IMR-90 (cell line): ENCODE measurements at regions not wholly inside any gene's neighbourhood (a gene's known extent, or its start where the extent isn't known, plus 50 kb on each side); places are given as distances from the start of the nearest gene placed in this dataset.

Experiments
- ATAC-seq: fragments of 200-7000 bp; cut with Tn5 transposase; 2 replicates; pipeline ENCODE4 v1.9.1; 2020; ENCODE audit warnings: low read depth, mild to moderate bottlenecking, moderate library complexity
- BruUV-seq: library from RNA; stranded (reverse); fragments of 400-500 nt; replicated peaks from 2 replicates; lab custom pipeline; 2021; lab: Mats Ljungman, UMichigan
- CTCF ChIA-PET: fragments of 300-600 bp; formaldehyde crosslinking; extraction: SDS; loops from one replicate; lab custom pipeline; 2021; ENCODE audit warnings: antibody characterized with exemption; lab: Yijun Ruan, JAX
- POLR2A ChIA-PET: fragments of 300-600 bp; sonication (Branson Sonifier 250); formaldehyde crosslinking; loops from one replicate; lab custom pipeline; 2022; ENCODE audit warnings: antibody characterized with exemption; ENCODE audit not compliant: unreplicated experiment; lab: Charles Lee
- DNase-seq: peaks from one replicate; pipeline ENCODE4 v3.0.0; 2013
- H2AFZ ChIP-seq: replicated peaks from 2 replicates; pipeline ENCODE3; 2013; ENCODE audit warnings: low read length, mild to moderate bottlenecking; ENCODE audit not compliant: poor library complexity
- H2AK5ac ChIP-seq: 2 replicates; pipeline ENCODE4 v1.6.1; 2013; ENCODE audit warnings: low read depth, low read length, inconsistent platforms
- H2AK9ac ChIP-seq: replicated peaks from 2 replicates; pipeline ENCODE3; 2013; ENCODE audit warnings: mild to moderate bottlenecking, low read depth, low read length, moderate library complexity; ENCODE audit not compliant: poor library complexity
- H2BK120ac ChIP-seq: 2 replicates; pipeline ENCODE4 v1.6.1; 2013; ENCODE audit warnings: low read depth, low read length, inconsistent platforms
- H2BK15ac ChIP-seq: 3 replicates; pipeline ENCODE4 v1.6.1; 2013; ENCODE audit warnings: low read depth, low read length, inconsistent platforms
- H2BK20ac ChIP-seq: 2 replicates; pipeline ENCODE4 v1.6.1; 2013; ENCODE audit warnings: low read depth, mild to moderate bottlenecking, inconsistent platforms, low read length, moderate library complexity
- H2BK5ac ChIP-seq: 2 replicates; pipeline ENCODE4 v1.6.1; 2013; ENCODE audit warnings: mild to moderate bottlenecking, low read depth, low read length, inconsistent platforms; ENCODE audit not compliant: poor library complexity, severe bottlenecking
- H3K14ac ChIP-seq: replicated peaks from 2 replicates; pipeline ENCODE4 v1.6.1; 2013; ENCODE audit warnings: low read depth, low read length, inconsistent platforms
- H3K18ac ChIP-seq: 2 replicates; pipeline ENCODE4 v1.6.1; 2013; ENCODE audit warnings: low read depth, low read length, control low read depth
- H3K23ac ChIP-seq: 2 replicates; pipeline ENCODE4 v1.6.1; 2013; ENCODE audit warnings: low read depth, low read length, inconsistent platforms
- H3K27ac ChIP-seq: 2 replicates; pipeline ENCODE4 v1.5.1; 2013; ENCODE audit warnings: mild to moderate bottlenecking, control low read depth, low read length; ENCODE audit not compliant: insufficient read depth
- H3K27me3 ChIP-seq: 2 replicates; pipeline ENCODE4 v1.6.1; 2013; ENCODE audit warnings: low read length; ENCODE audit not compliant: control insufficient read depth, insufficient read depth
- H3K36me3 ChIP-seq: 2 replicates; pipeline ENCODE4 v1.6.1; 2013; ENCODE audit warnings: low read length, mixed read lengths; ENCODE audit not compliant: control insufficient read depth, insufficient read depth
- H3K4ac ChIP-seq: 2 replicates; pipeline ENCODE4 v1.6.1; 2013; ENCODE audit warnings: low read depth, low read length, inconsistent platforms
- H3K4me1 ChIP-seq: 2 replicates; pipeline ENCODE4 v1.6.1; 2013; ENCODE audit warnings: low read length, mixed read lengths; ENCODE audit not compliant: control insufficient read depth, insufficient read depth
- H3K4me2 ChIP-seq: 2 replicates; pipeline ENCODE4 v1.6.1; 2013; ENCODE audit warnings: low read depth, mild to moderate bottlenecking, control low read depth, low read length, moderate library complexity
- H3K4me3 ChIP-seq: 2 replicates; pipeline ENCODE4 v1.5.1; 2013; ENCODE audit warnings: low read depth, mild to moderate bottlenecking, control low read depth, low read length, moderate library complexity; ENCODE audit not compliant: insufficient read depth
- H3K56ac ChIP-seq: 2 replicates; pipeline ENCODE4 v1.6.1; 2013; ENCODE audit warnings: low read length, inconsistent platforms; ENCODE audit not compliant: insufficient read depth; ENCODE audit errors: extremely low read depth
- H3K79me1 ChIP-seq, 2 experiments: 2 replicates each; pipeline ENCODE4 v1.6.1; 2013; ENCODE audit warnings: low read length in 2 of 2, inconsistent platforms in 1 of 2, low read depth in 1 of 2
- H3K9ac ChIP-seq: 2 replicates; pipeline ENCODE4 v1.6.1; 2013; ENCODE audit warnings: low read depth, low read length, control low read depth
- H3K9me1 ChIP-seq: 2 replicates; pipeline ENCODE4 v1.6.1; 2013; ENCODE audit warnings: low read length, inconsistent platforms; ENCODE audit not compliant: insufficient read depth
- H3K9me3 ChIP-seq: 2 replicates; pipeline ENCODE4 v1.6.1; 2013; ENCODE audit warnings: low read length; ENCODE audit not compliant: control insufficient read depth, insufficient read depth
- H4K20me1 ChIP-seq: 2 replicates; pipeline ENCODE4 v1.6.1; 2013; ENCODE audit warnings: low read length, inconsistent platforms; ENCODE audit not compliant: insufficient read depth
- H4K5ac ChIP-seq: 2 replicates; pipeline ENCODE4 v1.6.1; 2013; ENCODE audit warnings: mild to moderate bottlenecking, low read depth, low read length, control low read depth
- H4K8ac ChIP-seq, 2 experiments: 2 replicates each; pipeline ENCODE4 v1.6.1; 2013; ENCODE audit warnings: low read depth in 2 of 2, low read length in 2 of 2, control low read depth in 1 of 2, inconsistent platforms in 1 of 2
- H4K91ac ChIP-seq: 2 replicates; pipeline ENCODE4 v1.6.1; 2013; ENCODE audit warnings: low read depth, low read length, inconsistent platforms; ENCODE audit not compliant: insufficient read depth
- CEBPB ChIP-seq: IDR thresholded peaks from 2 replicates; pipeline ENCODE4 v1.6.1; 2012; ENCODE audit warnings: low read depth, low read length, improper control_type of control experiment
- CHD1 ChIP-seq: IDR thresholded peaks from 2 replicates; pipeline ENCODE4 v1.6.1; 2012; ENCODE audit warnings: low read depth, low read length, improper control_type of control experiment
- FOS ChIP-seq: fragments of 150-350 bp; IDR thresholded peaks from 2 replicates; pipeline ENCODE4 v1.6.1; 2016; ENCODE audit warnings: low read depth, low read length
- MAFK ChIP-seq: IDR thresholded peaks from 2 replicates; pipeline ENCODE4 v1.6.1; 2012; ENCODE audit warnings: low read depth, low read length, improper control_type of control experiment
- MAZ ChIP-seq: IDR thresholded peaks from 2 replicates; pipeline ENCODE4 v1.6.1; 2012; ENCODE audit warnings: low read depth, mild to moderate bottlenecking, low read length, improper control_type of control experiment, moderate library complexity, borderline replicate concordance
- MXI1 ChIP-seq: IDR thresholded peaks from 2 replicates; pipeline ENCODE4 v1.6.1; 2012; ENCODE audit warnings: low read depth, mild to moderate bottlenecking, low read length, moderate library complexity, borderline replicate concordance
- NFE2L2 ChIP-seq: fragments of 150-350 bp; IDR thresholded peaks from 2 replicates; pipeline ENCODE4 v1.6.1; 2016; ENCODE audit warnings: low read depth, mild to moderate bottlenecking, low read length
- RCOR1 ChIP-seq: IDR thresholded peaks from 2 replicates; pipeline ENCODE4 v1.6.1; 2012; ENCODE audit warnings: mild to moderate bottlenecking, low read length, improper control_type of control experiment; ENCODE audit not compliant: insufficient replicate concordance
- RFX5 ChIP-seq: IDR thresholded peaks from 2 replicates; pipeline ENCODE4 v1.8.0; 2012; ENCODE audit warnings: low read depth, mild to moderate bottlenecking, low read length, moderate library complexity
- SMC3 ChIP-seq: fragments of 150-350 bp; IDR thresholded peaks from 2 replicates; pipeline ENCODE4 v1.6.1; 2016; ENCODE audit warnings: low read depth, mild to moderate bottlenecking, antibody characterized with exemption, low read length, moderate library complexity
- WGBS, 2 experiments: methylation state at CpG; one replicate each; pipeline versions ENCODE4 v1.1.5 to v1.1.7; 2013; ENCODE audit warnings: missing lambda C conversion rate in 2 of 2; ENCODE audit not compliant: insufficient read length in 1 of 2; ENCODE audit errors: extremely low coverage in 2 of 2; 5-methylcytosine and 5-hydroxymethylcytosine counted together
- dilution Hi-C: fragments of 300-500 bp; cut with HindIII; formaldehyde crosslinking; loops from one replicate; pipeline ENCODE4 v1.14.3; 2018; ENCODE audit warnings: low sequenced_read_pairs; ENCODE audit not compliant: unreplicated experiment
- in situ Hi-C: fragments of 300-500 bp; cut with MboI; formaldehyde crosslinking; loops from 3 replicates; pipeline ENCODE4 v1.14.3; 2019; ENCODE audit warnings: low sequenced_read_pairs, inconsistent platforms, mixed read lengths
- intact Hi-C: fragments of 100-400 bp; cut with micrococcal nuclease; formaldehyde crosslinking; loops from 2 replicates; pipeline ENCODE4 v1.10.0; 2022
- TF ChIP-seq, protein P1 (sequence below): fragments of 150-350 bp; IDR thresholded peaks from 2 replicates; pipeline ENCODE4 v1.6.1; 2016; ENCODE audit warnings: low read depth, mild to moderate bottlenecking, low read length, moderate library complexity, borderline replicate concordance
- TF ChIP-seq, protein P2 (sequence below): conservative IDR thresholded peaks from 2 replicates; pipeline ENCODE4 v1.5.1; 2012; ENCODE audit warnings: mild to moderate bottlenecking, low read depth, low read length, improper control_type of control experiment

DNA sequence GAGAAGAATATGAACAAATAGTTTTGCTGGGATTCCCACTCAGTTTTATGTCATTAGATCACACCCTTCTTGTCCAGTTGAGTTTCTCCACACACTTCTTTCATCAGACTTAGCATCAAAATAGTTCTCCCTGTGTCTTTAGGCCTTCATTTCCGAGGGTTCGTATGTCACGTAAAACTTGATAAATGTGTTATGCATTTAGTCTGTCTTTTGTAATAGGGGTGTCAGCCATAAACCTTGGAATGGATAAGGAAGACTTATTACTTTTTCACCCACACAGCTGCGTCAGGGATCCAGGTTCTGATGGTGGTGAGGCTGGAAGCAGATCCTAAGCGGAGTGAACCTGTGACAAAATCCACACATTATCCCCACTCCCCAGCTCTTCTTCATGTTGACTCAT, 246.8 kb downstream of the CD83 start:
- intact Hi-C loops (no loop called here), in situ Hi-C loops (no loop called here), dilution Hi-C loops (no loop called here)
- H2AK9ac ChIP-seq: no peak overlapping the region
- no peak overlapping the region for H4K5ac ChIP-seq
- no peak overlapping the region for H3K23ac ChIP-seq
- no peaks in the 10 kb centered on the region for H3K9me3 ChIP-seq
- DNase-seq: no peak
- H2AK5ac ChIP-seq: no peak overlapping the region
- no peak overlapping the region for H3K4me2 ChIP-seq
- H3K9me1 ChIP-seq: no peaks in the 10 kb centered on the region
- H4K8ac ChIP-seq: no peak overlapping the region
- no peak overlapping the region for H2BK20ac ChIP-seq
- no peak overlapping the region for H3K4ac ChIP-seq
- H3K4me3 ChIP-seq: no peak overlapping the region
- H3K36me3 ChIP-seq: no peaks in the 10 kb centered on the region
- no peak overlapping the region for H3K27ac ChIP-seq
- H3K79me1 ChIP-seq: no peaks in the 10 kb centered on the region
- H4K91ac ChIP-seq: no peak overlapping the region
- H3K14ac ChIP-seq: no peak overlapping the region
- no peak overlapping the region for H3K56ac ChIP-seq
- H2AFZ ChIP-seq: no peak overlapping the region
- BruUV-seq: no TSS peak
- peaks cover 26% of the 10 kb centered on the region for H3K27me3 ChIP-seq
- ChIA-PET CTCF (no interaction called here), POLR2A (no interaction called here)
- no peak overlapping the region for H2BK120ac ChIP-seq
- H3K18ac ChIP-seq: no peak overlapping the region
- H2BK5ac ChIP-seq: no peak overlapping the region
- no peaks in the 10 kb centered on the region for H4K20me1 ChIP-seq
- peaks cover 3% of the 10 kb centered on the region for H3K4me1 ChIP-seq
- TF ChIP-seq RCOR1 (no peak), SMC3 (no peak), MAZ (no peak), RFX5 (no peak), MAFK (no peak), NFE2L2 (no peak), MXI1 (no peak), FOS (no peak), CHD1 (no peak), CEBPB (no peak)
- TF ChIP-seq, protein P1, sequence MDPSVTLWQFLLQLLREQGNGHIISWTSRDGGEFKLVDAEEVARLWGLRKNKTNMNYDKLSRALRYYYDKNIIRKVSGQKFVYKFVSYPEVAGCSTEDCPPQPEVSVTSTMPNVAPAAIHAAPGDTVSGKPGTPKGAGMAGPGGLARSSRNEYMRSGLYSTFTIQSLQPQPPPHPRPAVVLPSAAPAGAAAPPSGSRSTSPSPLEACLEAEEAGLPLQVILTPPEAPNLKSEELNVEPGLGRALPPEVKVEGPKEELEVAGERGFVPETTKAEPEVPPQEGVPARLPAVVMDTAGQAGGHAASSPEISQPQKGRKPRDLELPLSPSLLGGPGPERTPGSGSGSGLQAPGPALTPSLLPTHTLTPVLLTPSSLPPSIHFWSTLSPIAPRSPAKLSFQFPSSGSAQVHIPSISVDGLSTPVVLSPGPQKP: no peak
- TF ChIP-seq, protein P2, sequence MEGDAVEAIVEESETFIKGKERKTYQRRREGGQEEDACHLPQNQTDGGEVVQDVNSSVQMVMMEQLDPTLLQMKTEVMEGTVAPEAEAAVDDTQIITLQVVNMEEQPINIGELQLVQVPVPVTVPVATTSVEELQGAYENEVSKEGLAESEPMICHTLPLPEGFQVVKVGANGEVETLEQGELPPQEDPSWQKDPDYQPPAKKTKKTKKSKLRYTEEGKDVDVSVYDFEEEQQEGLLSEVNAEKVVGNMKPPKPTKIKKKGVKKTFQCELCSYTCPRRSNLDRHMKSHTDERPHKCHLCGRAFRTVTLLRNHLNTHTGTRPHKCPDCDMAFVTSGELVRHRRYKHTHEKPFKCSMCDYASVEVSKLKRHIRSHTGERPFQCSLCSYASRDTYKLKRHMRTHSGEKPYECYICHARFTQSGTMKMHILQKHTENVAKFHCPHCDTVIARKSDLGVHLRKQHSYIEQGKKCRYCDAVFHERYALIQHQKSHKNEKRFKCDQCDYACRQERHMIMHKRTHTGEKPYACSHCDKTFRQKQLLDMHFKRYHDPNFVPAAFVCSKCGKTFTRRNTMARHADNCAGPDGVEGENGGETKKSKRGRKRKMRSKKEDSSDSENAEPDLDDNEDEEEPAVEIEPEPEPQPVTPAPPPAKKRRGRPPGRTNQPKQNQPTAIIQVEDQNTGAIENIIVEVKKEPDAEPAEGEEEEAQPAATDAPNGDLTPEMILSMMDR: no peak
- WGBS, 2 experiments: no CpG with 5 or more reads among the region's 5 CpGs
- no peak for ATAC-seq
- no peak overlapping the region for H3K9ac ChIP-seq
- H2BK15ac ChIP-seq: no peak overlapping the region
